ENCODE measurements at regions not wholly inside any gene's neighbourhood (a gene's known extent, or its start where the extent isn't known, plus 50 kb on each side); places are given as distances from the start of the nearest gene placed in this dataset.

DNA sequence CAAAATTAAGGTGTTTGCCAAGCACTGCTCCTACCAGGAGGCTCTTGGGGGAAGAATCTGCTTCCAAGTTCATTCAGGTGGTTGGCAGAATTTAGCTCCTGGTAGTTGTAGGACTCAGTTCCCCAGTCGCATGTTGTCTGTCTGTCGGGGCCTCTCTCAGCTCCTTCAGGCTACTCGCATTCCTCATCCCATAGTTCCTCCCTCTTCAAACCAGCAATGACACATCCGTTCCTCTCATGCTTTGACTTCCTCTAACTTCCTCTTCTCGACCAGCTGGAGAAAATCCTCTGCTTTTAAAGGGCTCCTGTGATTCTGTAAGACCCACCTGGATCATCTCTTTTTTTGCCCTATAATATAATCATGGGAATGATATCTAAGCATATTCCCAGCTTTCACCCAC, 108.1 kb downstream of the PMP22 start:
- TF ChIP-seq, protein P1, sequence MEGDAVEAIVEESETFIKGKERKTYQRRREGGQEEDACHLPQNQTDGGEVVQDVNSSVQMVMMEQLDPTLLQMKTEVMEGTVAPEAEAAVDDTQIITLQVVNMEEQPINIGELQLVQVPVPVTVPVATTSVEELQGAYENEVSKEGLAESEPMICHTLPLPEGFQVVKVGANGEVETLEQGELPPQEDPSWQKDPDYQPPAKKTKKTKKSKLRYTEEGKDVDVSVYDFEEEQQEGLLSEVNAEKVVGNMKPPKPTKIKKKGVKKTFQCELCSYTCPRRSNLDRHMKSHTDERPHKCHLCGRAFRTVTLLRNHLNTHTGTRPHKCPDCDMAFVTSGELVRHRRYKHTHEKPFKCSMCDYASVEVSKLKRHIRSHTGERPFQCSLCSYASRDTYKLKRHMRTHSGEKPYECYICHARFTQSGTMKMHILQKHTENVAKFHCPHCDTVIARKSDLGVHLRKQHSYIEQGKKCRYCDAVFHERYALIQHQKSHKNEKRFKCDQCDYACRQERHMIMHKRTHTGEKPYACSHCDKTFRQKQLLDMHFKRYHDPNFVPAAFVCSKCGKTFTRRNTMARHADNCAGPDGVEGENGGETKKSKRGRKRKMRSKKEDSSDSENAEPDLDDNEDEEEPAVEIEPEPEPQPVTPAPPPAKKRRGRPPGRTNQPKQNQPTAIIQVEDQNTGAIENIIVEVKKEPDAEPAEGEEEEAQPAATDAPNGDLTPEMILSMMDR (IDR thresholded peaks at IDR 0.05; ENCODE audit: control extremely low read depth, extremely low read depth, low read depth, missing control alignments), result no peak
- DNase-seq (ENCODE audit: extremely low spot score), result no peak
- CTCF ChIA-PET, result interaction anchor here (1.2 to 1.4 kb wide), 2 partner anchors 9 to 11 kb away, joined by 3 to 4 read pairs; no protein-coding TSS in a partner anchor
- POLR2A ChIA-PET, result no interaction called here

DNA sequence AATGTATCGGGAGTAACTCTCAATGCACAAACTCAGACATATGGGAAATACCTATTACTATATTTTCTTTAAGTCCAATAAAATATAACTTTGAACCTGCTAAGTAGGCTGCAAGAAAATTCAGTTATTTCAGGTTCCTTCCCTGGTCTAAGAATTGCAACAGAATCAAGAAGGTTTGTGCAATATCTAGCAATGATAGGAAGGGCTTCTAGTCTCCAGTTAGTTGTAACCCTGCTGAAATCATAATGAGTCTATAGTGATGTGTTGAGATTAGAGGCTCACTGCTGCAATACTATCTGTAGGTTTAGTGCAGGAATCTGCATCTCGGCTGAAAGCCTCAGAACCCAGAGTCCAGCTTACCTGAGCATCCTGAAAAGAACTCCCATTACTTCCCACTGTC, 110.5 kb downstream of the PMP22 start:
- ChIA-PET CTCF (interaction anchor here (1.3 to 1.4 kb wide), 2 partner anchors 9 to 12 kb away, joined by 3 read pairs; no protein-coding TSS in a partner anchor), POLR2A (no interaction called here)
- DNase-seq (ENCODE audit: extremely low spot score), result no peak
- TF ChIP-seq, protein P1 (IDR thresholded peaks at IDR 0.05; ENCODE audit: control extremely low read depth, extremely low read depth, low read depth, missing control alignments), result no peak

- no peak for DNase-seq (ENCODE audit: extremely low spot score)
- ChIA-PET CTCF (no interaction called here), POLR2A (no interaction called here)
- TF ChIP-seq, protein P1 (IDR thresholded peaks at IDR 0.05; ENCODE audit: control extremely low read depth, extremely low read depth, low read depth, missing control alignments), result no peak
Observed at GRCh38 chr17:15145621-15146020, 119.5 kb downstream of the PMP22 start.

- TF ChIP-seq, protein P1 (IDR thresholded peaks at IDR 0.05; ENCODE audit: control extremely low read depth, extremely low read depth, low read depth, missing control alignments), result no peak
- no peak for DNase-seq (ENCODE audit: extremely low spot score)
- CTCF ChIA-PET, result no interaction called here
- POLR2A ChIA-PET, result no interaction called here
Observed at GRCh38 chr17:15143524-15143923, 121.6 kb downstream of the PMP22 start.

DNA sequence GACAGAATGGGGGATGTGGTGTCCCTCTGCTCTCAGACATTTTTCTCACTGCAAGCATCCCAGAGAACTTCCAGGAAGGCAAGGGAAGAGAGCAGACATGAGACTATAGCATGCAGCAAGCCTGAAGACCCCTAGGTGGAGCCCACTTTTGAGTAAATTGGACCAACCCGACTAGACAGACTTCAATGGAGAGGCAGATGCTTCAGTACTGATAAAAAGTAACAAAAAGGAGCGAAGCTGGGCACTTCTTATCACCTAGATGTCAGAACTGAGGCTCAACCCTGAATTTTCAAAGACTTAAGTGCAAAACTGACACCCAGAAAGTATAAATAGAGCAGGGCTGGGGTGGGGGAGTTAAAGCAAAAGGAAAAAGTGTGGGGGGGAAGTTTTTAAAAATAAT, 130.8 kb downstream of the PMP22 start:
- TF ChIP-seq, protein P1 (IDR thresholded peaks at IDR 0.05; ENCODE audit: control extremely low read depth, extremely low read depth, low read depth, missing control alignments), result no peak
- DNase-seq (ENCODE audit: extremely low spot score), result no peak
- ChIA-PET CTCF (no interaction called here), POLR2A (no interaction called here)

GRCh38 chr17:15133826-15134225, 131.3 kb downstream of the PMP22 start:
- no peak for DNase-seq (ENCODE audit: extremely low spot score)
- TF ChIP-seq, protein P1 (IDR thresholded peaks at IDR 0.05; ENCODE audit: control extremely low read depth, extremely low read depth, low read depth, missing control alignments), result no peak
- ChIA-PET POLR2A (no interaction called here), CTCF (no interaction called here)

GRCh38 chr17:15133143-15133542, 132.0 kb downstream of the PMP22 start:
- ChIA-PET POLR2A (no interaction called here), CTCF (no interaction called here)
- no peak for DNase-seq (ENCODE audit: extremely low spot score)
- TF ChIP-seq, protein P1 (IDR thresholded peaks at IDR 0.05; ENCODE audit: control extremely low read depth, extremely low read depth, low read depth, missing control alignments), result no peak
